HG02610 (cell line): ENCODE measurements at regions not wholly inside any gene's neighbourhood (a gene's known extent, or its start where the extent isn't known, plus 50 kb on each side); places are given as distances from the start of the nearest gene placed in this dataset.

Experiments
- ATAC-seq: cut with Tn5 transposase; IDR thresholded peaks from one replicate; pipeline ENCODE4 v1.9.1; 2021; ENCODE audit warnings: mild to moderate bottlenecking, moderate library complexity; ENCODE audit not compliant: unreplicated experiment

DNA sequence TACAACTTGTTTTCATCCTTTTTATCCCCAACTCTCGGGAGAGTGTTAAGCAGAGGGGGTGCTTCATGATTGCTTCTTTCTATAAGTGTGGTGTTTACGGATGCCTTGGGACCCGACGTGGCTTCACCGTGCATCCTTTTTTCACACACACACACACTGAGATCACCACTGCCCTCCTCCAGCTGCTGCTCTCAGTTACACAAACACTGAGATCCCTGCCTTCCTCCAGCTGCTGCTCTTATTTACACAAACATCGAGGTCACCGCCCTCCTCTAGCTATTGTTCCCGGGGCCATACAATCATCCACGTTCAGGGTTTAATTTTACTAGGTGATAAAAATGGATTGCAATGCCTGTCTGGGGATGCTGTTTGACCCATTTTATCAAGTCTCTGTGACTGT, 155.4 kb upstream of the FAM9B start:
- ATAC-seq, result no peak

- ATAC-seq, result no peak
These were observed 157.5 kb upstream of the FAM9B start for GRCh38 chrX:9191392-9191791.

GRCh38 chrX:9195199-9195880, 161.4 kb upstream of the FAM9B start:
- ATAC-seq, result no peak

DNA sequence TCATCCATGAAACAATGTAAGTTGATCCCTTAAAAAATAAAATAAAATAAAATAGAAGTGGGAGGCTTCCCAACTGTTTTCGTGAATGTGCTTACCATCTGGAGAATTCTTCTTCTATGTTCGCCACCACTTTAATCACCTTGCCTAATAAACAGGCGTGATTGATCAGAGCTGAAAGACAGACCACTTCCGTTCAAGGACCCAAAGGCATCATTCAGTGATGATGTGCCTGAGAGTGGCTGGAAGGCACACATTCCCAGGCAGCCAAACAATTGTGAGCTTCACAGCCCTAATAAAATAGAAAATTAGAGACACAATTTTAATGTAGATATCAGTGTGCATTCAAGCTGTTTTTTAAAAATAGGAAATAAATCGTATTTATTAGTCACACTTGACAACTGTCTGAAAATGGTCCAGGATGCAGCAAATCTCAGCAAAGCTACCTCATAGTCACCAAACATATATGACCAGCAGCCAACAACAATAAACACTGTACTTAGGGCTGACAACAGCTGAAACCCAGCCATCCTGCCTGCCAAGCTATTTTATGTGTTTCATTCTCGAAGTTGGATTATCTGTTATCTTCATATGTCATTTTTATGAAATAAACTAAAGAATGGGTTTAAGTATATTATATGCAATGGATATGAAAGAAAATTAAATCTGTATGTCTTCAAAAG, 163.2 kb upstream of the FAM9B start:
- ATAC-seq, result no peak

- no peak for ATAC-seq
These were observed 170.6 kb upstream of the FAM9B start for GRCh38 chrX:9204560-9204959.

DNA sequence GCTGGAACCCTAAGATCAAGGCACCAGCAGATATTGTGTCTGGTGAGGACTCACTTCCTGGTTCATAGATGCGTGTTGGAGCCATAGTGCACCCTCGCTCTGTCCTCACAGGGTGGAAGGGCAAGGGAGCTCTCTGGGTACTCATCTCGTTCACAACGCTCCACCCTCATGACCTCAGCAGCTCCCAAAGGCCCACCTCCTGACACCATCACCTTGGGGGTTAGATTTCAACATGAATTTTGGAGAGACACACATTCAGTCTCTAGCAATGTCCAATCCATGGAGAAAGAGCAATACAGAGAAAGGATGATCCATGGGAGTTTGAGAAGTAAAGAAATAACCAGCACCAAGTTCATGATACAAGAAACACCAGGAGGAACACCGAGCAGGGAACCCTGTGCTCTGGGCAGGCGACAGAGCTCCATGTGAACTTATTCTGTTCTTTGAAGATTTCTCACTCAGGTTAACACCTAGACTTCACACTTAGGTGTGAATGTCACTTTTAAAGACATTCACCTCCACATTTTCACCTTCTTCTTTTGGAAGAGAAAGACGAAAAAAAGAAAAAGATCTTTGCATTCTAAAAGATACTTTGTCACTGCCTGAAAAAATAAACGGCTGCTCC, 171.8 kb upstream of the FAM9B start:
- no peak for ATAC-seq

GRCh38 chrX:9207142-9207541, 173.2 kb upstream of the FAM9B start:
- ATAC-seq, result no peak

GRCh38 chrX:9211269-9211668, 177.3 kb upstream of the FAM9B start:
- no peak for ATAC-seq

DNA sequence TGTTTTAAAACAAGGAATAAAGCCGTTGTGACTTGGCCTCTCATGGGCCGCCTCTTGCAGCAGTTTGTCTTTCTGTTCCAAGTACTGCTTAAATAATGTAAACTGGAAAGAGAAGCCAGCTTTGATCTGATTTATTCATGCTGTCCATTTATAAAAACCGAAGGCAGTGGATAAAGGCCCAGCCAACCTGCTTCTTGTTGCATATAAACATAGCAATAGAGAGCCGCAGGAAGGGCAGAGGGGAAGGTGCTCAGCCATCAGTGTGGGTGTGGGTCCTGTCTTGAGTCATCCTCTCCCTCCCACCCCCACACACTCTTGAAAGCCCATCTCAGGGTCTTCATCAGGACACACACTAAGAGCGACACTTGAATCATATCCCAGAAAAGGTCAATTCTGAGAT, 187.9 kb upstream of the FAM9B start:
- ATAC-seq, result no peak

DNA sequence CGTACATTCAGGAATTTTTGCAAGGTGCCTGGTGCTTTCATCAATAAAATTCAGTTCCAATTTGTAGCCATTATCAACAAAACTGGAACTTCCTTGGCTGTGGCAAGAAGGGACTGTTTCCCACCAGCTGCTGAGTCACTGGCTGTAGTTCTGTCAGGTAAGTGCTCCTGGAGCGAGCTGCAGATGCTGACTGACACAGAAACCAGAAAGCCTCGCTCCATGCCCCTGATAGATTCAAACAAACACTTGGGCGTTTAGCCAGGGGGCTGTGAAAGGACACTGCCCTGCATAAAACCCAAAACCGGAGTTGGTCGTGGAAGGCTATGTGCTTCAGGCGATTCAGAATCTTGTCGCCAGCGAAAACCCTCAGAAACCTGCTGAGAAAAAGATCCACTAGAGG, 188.4 kb upstream of the FAM9B start:
- no peak for ATAC-seq

- no peak for ATAC-seq
These were observed 193.3 kb upstream of the FAM9B start for GRCh38 chrX:9227276-9227675.

- no peak for ATAC-seq
These were observed 197.6 kb upstream of the FAM9B start for GRCh38 chrX:9231491-9231890.

DNA sequence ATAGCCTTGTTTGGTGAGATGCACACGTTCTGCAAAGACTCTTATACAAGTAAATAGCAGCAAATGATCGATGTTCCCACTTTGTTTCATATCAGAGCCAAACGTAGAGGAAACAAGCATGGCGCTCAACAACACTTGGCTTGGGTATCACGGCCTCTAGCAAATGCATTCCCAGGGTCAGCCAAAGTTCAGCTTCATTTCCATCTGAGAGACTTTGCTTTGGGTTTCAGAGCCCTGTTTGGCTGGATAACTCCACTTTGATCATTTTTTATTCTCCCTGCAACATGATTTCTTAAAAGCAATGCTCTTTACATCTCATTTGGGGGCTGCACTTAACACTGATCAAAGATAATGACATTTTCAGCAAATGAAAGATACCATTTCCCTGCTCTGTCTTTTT, 199.2 kb upstream of the FAM9B start:
- ATAC-seq, result no peak

GRCh38 chrX:9234315-9234714, 200.4 kb upstream of the FAM9B start:
- no peak for ATAC-seq

DNA sequence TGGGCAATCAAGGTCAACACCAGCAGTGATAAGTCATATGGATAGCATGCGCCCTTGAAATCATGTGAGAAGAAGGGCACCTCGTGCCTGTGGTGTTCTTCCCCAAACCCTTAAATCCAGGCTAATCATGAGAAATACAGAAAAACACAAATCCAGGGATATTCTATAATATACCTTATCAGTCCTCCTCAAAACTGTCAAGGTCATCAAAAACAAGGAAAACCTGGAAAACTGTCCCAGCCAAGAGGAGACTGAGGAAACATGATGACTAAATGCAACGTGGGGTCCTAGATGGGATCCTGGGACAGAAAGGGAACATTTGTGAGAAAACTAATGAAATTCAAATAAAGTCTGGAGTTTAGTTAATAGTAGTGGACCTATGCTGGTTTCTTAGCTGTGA, 201.8 kb upstream of the FAM9B start:
- ATAC-seq, result no peak

DNA sequence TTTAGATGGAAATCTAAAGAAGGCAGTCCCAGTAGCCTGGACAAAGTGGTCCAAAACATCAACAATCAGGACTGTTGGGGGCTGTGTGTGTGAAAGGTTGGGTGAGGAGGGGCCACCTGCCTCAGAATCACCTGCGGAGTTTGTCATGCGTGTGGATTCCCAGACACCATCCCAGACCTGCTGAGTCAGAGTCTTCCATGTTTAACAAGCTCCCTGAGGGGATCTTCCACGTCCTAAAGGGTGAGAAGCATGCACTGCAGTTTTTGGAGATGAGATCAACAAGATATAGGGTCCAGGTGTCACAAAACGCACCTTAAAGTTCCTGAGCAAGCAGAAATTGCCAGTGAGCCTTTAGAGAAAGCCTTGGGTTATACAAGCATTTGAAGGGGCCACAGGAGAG, 207.0 kb upstream of the FAM9B start:
- no peak for ATAC-seq

DNA sequence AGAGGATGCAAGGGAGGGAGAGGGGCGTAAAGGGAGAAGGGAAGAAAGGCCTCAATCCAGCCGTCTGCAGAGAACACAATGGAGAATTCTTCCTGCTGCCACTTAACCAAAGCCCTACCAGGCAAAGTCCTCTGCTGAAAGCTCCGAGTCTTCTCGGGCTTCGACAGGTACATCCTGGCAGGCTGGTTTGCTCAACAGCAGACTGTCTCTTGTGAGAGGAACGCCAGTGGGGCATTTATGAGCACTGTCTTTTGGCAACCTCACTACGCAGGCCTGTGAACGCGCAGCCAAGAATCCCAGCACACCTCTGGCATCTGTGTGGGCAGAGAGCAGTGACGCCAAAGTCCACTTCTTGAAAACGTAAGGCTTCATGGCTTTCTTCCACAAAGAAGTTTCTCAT, 207.5 kb upstream of the FAM9B start:
- ATAC-seq, result no peak

DNA sequence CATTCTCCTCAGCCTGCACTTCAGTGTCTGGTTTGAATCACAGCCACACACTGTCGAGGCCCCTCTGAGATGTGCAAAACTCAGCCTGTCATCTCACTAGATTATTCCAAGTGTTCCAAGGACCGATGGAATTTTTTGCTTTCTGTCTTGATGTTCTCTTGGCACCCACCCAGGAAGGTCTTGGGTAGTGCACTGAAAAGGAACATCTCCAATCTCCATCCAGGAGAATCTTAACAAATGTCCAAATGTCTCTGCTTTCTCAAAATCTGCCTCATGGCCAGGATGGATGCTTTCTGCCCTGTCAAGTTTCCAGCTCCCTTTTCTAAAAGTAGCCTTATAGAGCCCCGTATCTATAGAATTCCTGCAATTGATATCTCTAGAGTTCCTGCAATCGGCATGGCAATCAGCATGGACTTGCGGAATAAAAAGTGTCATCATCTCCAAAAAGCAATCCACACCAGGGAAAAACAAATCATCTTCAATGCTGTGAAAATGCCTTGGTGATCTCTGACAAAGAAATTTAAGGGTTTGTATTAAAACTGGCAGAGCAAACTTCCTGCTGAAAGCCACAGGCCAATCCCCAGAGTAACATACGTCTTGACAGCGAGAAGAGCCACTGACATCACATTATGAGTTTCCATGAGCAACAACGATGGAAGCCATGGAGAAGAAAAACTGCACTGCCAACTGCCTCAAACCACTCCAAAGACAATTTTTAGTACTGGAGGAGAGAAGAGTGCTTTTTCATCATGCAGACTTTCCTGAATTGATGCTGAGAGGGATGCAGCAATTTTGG, 215.3 kb upstream of the FAM9B start:
- no peak for ATAC-seq

GRCh38 chrX:9252182-9252581, 212.7 kb upstream of the TBL1X start:
- ATAC-seq, result no peak

DNA sequence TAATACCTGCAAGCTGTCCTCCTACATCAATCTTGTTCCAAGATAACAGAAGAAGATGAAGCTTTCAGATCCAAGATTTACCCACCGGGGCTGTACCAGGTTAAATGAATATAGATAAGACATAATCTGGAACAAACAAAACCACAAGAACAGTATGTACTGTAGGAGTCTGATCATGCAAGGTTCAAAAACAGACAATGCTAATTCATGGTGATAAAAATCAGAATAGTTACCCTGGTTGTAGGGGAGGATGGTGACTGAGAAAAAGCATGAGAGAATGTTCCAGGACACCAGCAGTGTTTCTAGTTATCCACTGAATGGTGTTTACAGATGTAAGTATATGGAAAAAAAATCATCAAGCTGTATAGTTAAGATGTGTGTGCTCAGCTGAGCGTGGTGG, 211.6 kb upstream of the TBL1X start:
- no peak for ATAC-seq

GRCh38 chrX:9257718-9258420, 207.0 kb upstream of the TBL1X start:
- ATAC-seq, result no peak
